GM23338 (cell line): ENCODE measurements at regions not wholly inside any gene's neighbourhood (a gene's known extent, or its start where the extent isn't known, plus 50 kb on each side); places are given as distances from the start of the nearest gene placed in this dataset.

Experiments used
- CREB1 ChIP-seq: fragments of 250-450 bp; sonication (Bioruptor Pico); IDR thresholded peaks from 2 replicates; pipeline ENCODE4 v1.5.0; 2020; ENCODE audit warnings: low read depth, mild to moderate bottlenecking, moderate library complexity
- CTCF ChIP-seq, 2 experiments: fragments of 200-600 bp in 1 of 2; sonication (generic) in 1 of 2; conservative IDR thresholded peaks; 2 replicates each; pipeline versions ENCODE4 v1.5.1 to v1.6.1; 2016 to 2017; ENCODE audit warnings: antibody characterized with exemption in 2 of 2, low read depth in 2 of 2, mild to moderate bottlenecking in 2 of 2, moderate library complexity in 1 of 2
- ETS1 ChIP-seq: IDR thresholded peaks from 2 replicates; pipeline ENCODE4 v1.6.1; 2016; ENCODE audit warnings: antibody characterized with exemption
- EZH2 ChIP-seq: fragments of 200-600 bp; sonication (generic); IDR thresholded peaks from one replicate; pipeline ENCODE4 v1.8.0; 2017; ENCODE audit warnings: antibody characterized with exemption, mild to moderate bottlenecking, low read depth; ENCODE audit not compliant: unreplicated experiment
- EZH2phosphoT487 ChIP-seq: fragments of 200-600 bp; sonication (generic); IDR thresholded peaks from one replicate; pipeline ENCODE4 v1.8.1; 2018; ENCODE audit warnings: antibody characterized with exemption; ENCODE audit not compliant: unreplicated experiment
- JUNB ChIP-seq: IDR thresholded peaks from one replicate; pipeline ENCODE4 v1.6.1; 2016; ENCODE audit warnings: antibody characterized with exemption; ENCODE audit not compliant: unreplicated experiment
- NANOG ChIP-seq: IDR thresholded peaks from 2 replicates; pipeline ENCODE4 v1.6.1; 2016; ENCODE audit warnings: antibody characterized with exemption, borderline replicate concordance
- POLR2AphosphoS5 ChIP-seq: IDR thresholded peaks from 2 replicates; pipeline ENCODE4 v1.6.1; 2016; ENCODE audit warnings: antibody characterized with exemption, low read depth
- REST ChIP-seq: IDR thresholded peaks from one replicate; pipeline ENCODE4 v1.6.1; 2018; ENCODE audit warnings: antibody characterized with exemption; ENCODE audit not compliant: unreplicated experiment
- STAT1 ChIP-seq: IDR thresholded peaks from one replicate; pipeline ENCODE4 v1.6.1; 2016; ENCODE audit warnings: antibody characterized with exemption; ENCODE audit not compliant: unreplicated experiment
- ZNF331 ChIP-seq: fragments of 250-450 bp; sonication (Bioruptor Pico); IDR thresholded peaks from 2 replicates; pipeline ENCODE4 v1.5.0; 2020; ENCODE audit warnings: low read depth, mild to moderate bottlenecking, moderate library complexity

GRCh38 chr2:129721846-129722245, 257.6 kb upstream of the RAB6C start:
- TF ChIP-seq EZH2 (no peak), EZH2phosphoT487 (no peak), CTCF (conservative IDR thresholded peaks at IDR 0.05; ENCODE audit: low read depth in 2 of 2) (no peak), POLR2AphosphoS5 (no peak), ETS1 (no peak), REST (no peak), STAT1 (no peak), CREB1 (CRISPR knock-in tag) (no peak), JUNB (no peak), NANOG (no peak), ZNF331 (CRISPR knock-in tag) (no peak)
